Right renal pelvis (tissue), 4 donors: ENCODE measurements at regions not wholly inside any gene's neighbourhood (a gene's known extent, or its start where the extent isn't known, plus 50 kb on each side); places are given as distances from the start of the nearest gene placed in this dataset.

Source experiments
- DNase-seq, 4 donors: peaks; one replicate each; pipeline ENCODE4 v3.0.0-alpha.2; 2013; ENCODE audit warnings: low read depth in 4 of 4, low spot score in 3 of 4, missing footprints in 1 of 4

DNA sequence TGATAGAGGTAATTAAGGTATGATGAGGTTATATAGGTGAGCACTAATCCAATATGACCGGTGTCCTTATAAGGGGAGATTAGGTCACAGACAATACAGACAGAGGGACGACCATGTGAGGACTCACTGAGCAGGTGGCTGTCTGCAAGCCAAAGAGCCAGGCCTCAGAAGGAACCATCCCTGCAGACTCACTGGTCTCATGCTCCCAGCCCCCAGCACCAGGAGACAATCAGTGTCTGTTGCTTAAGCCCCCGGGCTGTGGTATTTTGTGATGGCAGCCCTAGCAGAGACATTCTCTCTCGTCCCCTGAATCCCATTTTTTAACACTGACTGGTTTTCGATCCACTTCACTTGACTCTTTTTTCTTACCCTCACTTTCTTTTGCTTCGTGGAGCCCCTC lies 51.9 kb upstream of the PABPC3 start:
- no peak for DNase-seq
